ENCODE measurements at regions not wholly inside any gene's neighbourhood (a gene's known extent, or its start where the extent isn't known, plus 50 kb on each side); places are given as distances from the start of the nearest gene placed in this dataset.

GRCh38 chr3:162468791-162469190 lies 972.2 kb downstream of the OTOL1 start:
- SMC1A ChIA-PET (ENCODE audit: uncharacterized antibody, unreplicated experiment): no interaction called here
- no peaks in the 10 kb centered on the region for H3K4me1 ChIP-seq (ENCODE audit: control insufficient read depth, insufficient read depth, low read length)
- FAIRE-seq: no peak
- no peak overlapping the region for H3K27ac ChIP-seq (ENCODE audit: control insufficient read depth, insufficient read depth)
- ATAC-seq: no peak
- H4K20me1 ChIP-seq (ENCODE audit: control insufficient read depth, insufficient read depth): no peaks in the 10 kb centered on the region
- RAD21 ChIA-PET (ENCODE audit: unreplicated experiment): no interaction called here
- no peaks in the 10 kb centered on the region for H3K27me3 ChIP-seq (replicated peaks in 1 of 2; ENCODE audit: control insufficient read depth in 2 of 2, insufficient read depth in 2 of 2, low read length in 1 of 2)
- CTCF ChIA-PET: no interaction called here
- BruUV-seq (replicated peaks): no TSS peak
- in situ Hi-C loops (cut with MboI): no loop called here
- no peaks in the 10 kb centered on the region for H3K36me3 ChIP-seq (ENCODE audit: control insufficient read depth in 2 of 2, insufficient read depth in 2 of 2, low read length in 1 of 2)
- H3K4me2 ChIP-seq (ENCODE audit: control insufficient read depth, insufficient read depth): no peak overlapping the region
- no peak overlapping the region for H3K4me3 ChIP-seq
- no peak overlapping the region for H3K9ac ChIP-seq (ENCODE audit: control insufficient read depth, insufficient read depth, low read length)
- POLR2A ChIA-PET: no interaction called here
- intact Hi-C loops (cut with micrococcal nuclease; ENCODE audit: unreplicated experiment): no loop called here
- no peaks in the 10 kb centered on the region for H3K79me2 ChIP-seq (ENCODE audit: control insufficient read depth, insufficient read depth, low read length)
- H2AFZ ChIP-seq (ENCODE audit: control insufficient read depth, low read depth, low read length): no peak overlapping the region
- DNase-seq (ENCODE audit: low read depth, low spot score): no peak
- no peak for TF ChIP-seq HDAC6 (IDR thresholded peaks at IDR 0.05; ENCODE audit: unreplicated experiment)
- no peak for TF ChIP-seq ELK1 (IDR thresholded peaks at IDR 0.05; ENCODE audit: low read depth, low read length)
- TF ChIP-seq GABPA (IDR thresholded peaks at IDR 0.05; ENCODE audit: low read depth): no peak
- TF ChIP-seq NKRF (conservative IDR thresholded peaks at IDR 0.05): no peak
- no peak for TF ChIP-seq E2F4 (IDR thresholded peaks at IDR 0.05; ENCODE audit: low read depth, low read length)
- 24% methylated on average over 2 of the region's 2 CpGs for WGBS (ENCODE audit: insufficient coverage, insufficient replicate concordance, low lambda C conversion rate, missing lambda C conversion rate)
- no peaks in the 10 kb centered on the region for H3K9me3 ChIP-seq (replicated peaks; ENCODE audit: control insufficient read depth, insufficient read depth, low read length)
